ENCODE measurements at regions not wholly inside any gene's neighbourhood (a gene's known extent, or its start where the extent isn't known, plus 50 kb on each side); places are given as distances from the start of the nearest gene placed in this dataset.
A peak's percentile ranks its signal among the peaks of the same experiment; 100 is the strongest.

GRCh38 chr13:24075137-24075975, 85.2 kb upstream of the SPATA13 start:
- no peak overlapping the region for H3K27ac ChIP-seq (ENCODE audit: low read depth, low read length)
- H3K4me1 ChIP-seq (ENCODE audit: insufficient read depth, low read length): no peaks in the 10 kb centered on the region
- no peak for FAIRE-seq
- H3K4me3 ChIP-seq (ENCODE audit: insufficient read depth, low read depth, low read length): no peak overlapping the region
- Mint-ChIP-seq H3K4me3 (ENCODE audit: unreplicated experiment) (no peak overlapping the region), H3K27ac (ENCODE audit: unreplicated experiment) (no peak overlapping the region), H3K27me3 (ENCODE audit: low read depth, unreplicated experiment) (no peaks in the 10 kb centered on the region), H3K36me3 (ENCODE audit: low read depth, unreplicated experiment) (peaks cover 2% of the 10 kb centered on the region), H3K9me3 (ENCODE audit: unreplicated experiment) (no peaks in the 10 kb centered on the region), H3K4me1 (ENCODE audit: low read depth, unreplicated experiment) (peaks cover 16% of the 10 kb centered on the region)
- H3K4me2 ChIP-seq (ENCODE audit: low read length): no peak overlapping the region
- no peak overlapping the region for H3K9ac ChIP-seq (ENCODE audit: low read length)
- H3K36me3 ChIP-seq (ENCODE audit: insufficient read depth, low read length): no peaks in the 10 kb centered on the region
- no peaks in the 10 kb centered on the region for H3K27me3 ChIP-seq (ENCODE audit: insufficient read depth, low read length)
- H2AFZ ChIP-seq (ENCODE audit: low read depth, low read length): no peak overlapping the region
- H4K20me1 ChIP-seq (ENCODE audit: insufficient read depth, low read length): no peaks in the 10 kb centered on the region
- H3K9me3 ChIP-seq (ENCODE audit: insufficient read depth, low read depth, low read length): no peaks in the 10 kb centered on the region
- H3K79me2 ChIP-seq (ENCODE audit: insufficient read depth, low read length): no peaks in the 10 kb centered on the region
- no peak for DNase-seq (ENCODE audit: low read depth)
- TF ChIP-seq EZH2 (IDR thresholded peaks at IDR 0.05; ENCODE audit: insufficient read depth, low read length): no peak
- TF ChIP-seq CTCF (IDR thresholded peaks at IDR 0.05; ENCODE audit: insufficient read depth, low read depth, low read length): no peak

GRCh38 chr13:24076109-24076508, 84.4 kb upstream of the SPATA13 start:
- Mint-ChIP-seq H3K4me3 (ENCODE audit: unreplicated experiment) (no peak overlapping the region), H3K27me3 (ENCODE audit: low read depth, unreplicated experiment) (no peaks in the 10 kb centered on the region), H3K9me3 (ENCODE audit: unreplicated experiment) (no peaks in the 10 kb centered on the region), H3K36me3 (ENCODE audit: low read depth, unreplicated experiment) (peaks cover 2% of the 10 kb centered on the region), H3K4me1 (ENCODE audit: low read depth, unreplicated experiment) (peaks cover 12% of the 10 kb centered on the region), H3K27ac (ENCODE audit: unreplicated experiment) (no peak overlapping the region)
- FAIRE-seq: no peak
- no peak overlapping the region for H2AFZ ChIP-seq (ENCODE audit: low read depth, low read length)
- no peak for DNase-seq (ENCODE audit: low read depth)
- no peak for TF ChIP-seq EZH2 (IDR thresholded peaks at IDR 0.05; ENCODE audit: insufficient read depth, low read length)
- TF ChIP-seq CTCF (IDR thresholded peaks at IDR 0.05; ENCODE audit: insufficient read depth, low read depth, low read length): no peak
- H3K27me3 ChIP-seq (ENCODE audit: insufficient read depth, low read length): no peaks in the 10 kb centered on the region
- no peaks in the 10 kb centered on the region for H3K36me3 ChIP-seq (ENCODE audit: insufficient read depth, low read length)
- no peak overlapping the region for H3K27ac ChIP-seq (ENCODE audit: low read depth, low read length)
- H3K9me3 ChIP-seq (ENCODE audit: insufficient read depth, low read depth, low read length): no peaks in the 10 kb centered on the region
- peak overlapping the region; percentile 11 for H3K4me2 ChIP-seq (ENCODE audit: low read length)
- H3K9ac ChIP-seq (ENCODE audit: low read length): no peak overlapping the region
- no peaks in the 10 kb centered on the region for H3K79me2 ChIP-seq (ENCODE audit: insufficient read depth, low read length)
- H3K4me1 ChIP-seq (ENCODE audit: insufficient read depth, low read length): no peaks in the 10 kb centered on the region
- no peaks in the 10 kb centered on the region for H4K20me1 ChIP-seq (ENCODE audit: insufficient read depth, low read length)
- H3K4me3 ChIP-seq (ENCODE audit: insufficient read depth, low read depth, low read length): no peak overlapping the region

GRCh38 chr13:24076636-24077035, 83.9 kb upstream of the SPATA13 start:
- no peak for FAIRE-seq
- Histone ChIP-seq H3K4me3 (ENCODE audit: insufficient read depth, low read depth, low read length) (no peak overlapping the region), H3K27ac (ENCODE audit: low read depth, low read length) (no peak overlapping the region), H3K79me2 (ENCODE audit: insufficient read depth, low read length) (no peaks in the 10 kb centered on the region), H3K27me3 (ENCODE audit: insufficient read depth, low read length) (no peaks in the 10 kb centered on the region), H3K9me3 (ENCODE audit: insufficient read depth, low read depth, low read length) (no peaks in the 10 kb centered on the region), H2AFZ (ENCODE audit: low read depth, low read length) (no peak overlapping the region), H4K20me1 (ENCODE audit: insufficient read depth, low read length) (no peaks in the 10 kb centered on the region), H3K4me2 (ENCODE audit: low read length) (peak overlapping the region; percentile 11), H3K9ac (ENCODE audit: low read length) (no peak overlapping the region), H3K4me1 (ENCODE audit: insufficient read depth, low read length) (no peaks in the 10 kb centered on the region), H3K36me3 (ENCODE audit: insufficient read depth, low read length) (no peaks in the 10 kb centered on the region)
- H3K4me3 Mint-ChIP-seq (ENCODE audit: unreplicated experiment): no peak overlapping the region
- no peaks in the 10 kb centered on the region for H3K9me3 Mint-ChIP-seq (ENCODE audit: unreplicated experiment)
- no peaks in the 10 kb centered on the region for H3K27me3 Mint-ChIP-seq (ENCODE audit: low read depth, unreplicated experiment)
- H3K4me1 Mint-ChIP-seq (ENCODE audit: low read depth, unreplicated experiment): peaks cover 6% of the 10 kb centered on the region
- TF ChIP-seq CTCF (IDR thresholded peaks at IDR 0.05; ENCODE audit: insufficient read depth, low read depth, low read length): no peak
- no peak for TF ChIP-seq EZH2 (IDR thresholded peaks at IDR 0.05; ENCODE audit: insufficient read depth, low read length)
- H3K27ac Mint-ChIP-seq (ENCODE audit: unreplicated experiment): no peak overlapping the region
- H3K36me3 Mint-ChIP-seq (ENCODE audit: low read depth, unreplicated experiment): peaks cover 2% of the 10 kb centered on the region
- no peak for DNase-seq (ENCODE audit: low read depth)

All from astrocyte (in vitro differentiated cells and primary cell).